K562 (cell line): ENCODE measurements at regions not wholly inside any gene's neighbourhood (a gene's known extent, or its start where the extent isn't known, plus 50 kb on each side); places are given as distances from the start of the nearest gene placed in this dataset.

Experiments
- CBFB ChIP-seq: sonication (generic); formaldehyde crosslinking; IDR thresholded peaks from 2 replicates; pipeline ENCODE4 v1.4.0; 2020; ENCODE audit warnings: mild to moderate bottlenecking, missing genetic modification reagents
- CTBP1 ChIP-seq: fragments of 450-650 bp; IDR thresholded peaks from 2 replicates; pipeline ENCODE4 v1.6.1; 2016; ENCODE audit warnings: borderline replicate concordance
- ELF1 ChIP-seq: fragments of 200-800 bp; sonication (Bioruptor generic); IDR thresholded peaks from 2 replicates; pipeline ENCODE4 v1.6.1; 2016; ENCODE audit warnings: missing genetic modification characterization, missing compliant biosample characterization
- PCBP2 ChIP-seq: fragments of 200-400 bp; formaldehyde crosslinking; IDR thresholded peaks from 2 replicates; pipeline ENCODE4 v1.6.1; 2018; ENCODE audit warnings: low read length, low read depth, mild to moderate bottlenecking, moderate library complexity; ENCODE audit not compliant: poor library complexity, severe bottlenecking
- TFAM ChIP-seq: fragments of 250-450 bp; sonication (Bioruptor Pico); conservative IDR thresholded peaks from 2 replicates; pipeline ENCODE4 v1.5.0; 2021; ENCODE audit warnings: mild to moderate bottlenecking, moderate library complexity
- ZKSCAN8 ChIP-seq: fragments of 200-800 bp; sonication (Bioruptor generic); IDR thresholded peaks from 2 replicates; pipeline ENCODE4 v1.6.1; 2016; ENCODE audit warnings: missing genetic modification characterization, missing compliant biosample characterization
- TF ChIP-seq, protein P1 (sequence below), 2 experiments: fragments of 450-650 bp; formaldehyde crosslinking in 1 of 2; IDR thresholded peaks; 2 replicates each; pipeline versions ENCODE4 v1.4.0 to v1.6.1; 2014 to 2020; ENCODE audit warnings: mild to moderate bottlenecking in 2 of 2, borderline replicate concordance in 1 of 2, low read depth in 1 of 2
- TF ChIP-seq, protein P2 (sequence below): IDR thresholded peaks from 2 replicates; pipeline ENCODE4 v1.6.1; 2014; ENCODE audit warnings: antibody characterized with exemption
- TF ChIP-seq, protein P3 (sequence below), 2 experiments: fragments of 450-650 bp; IDR thresholded peaks; 2 replicates each; pipeline ENCODE4 v1.6.1; 2016
- TF ChIP-seq, protein P4 (sequence below): sonication (generic); IDR thresholded peaks from 2 replicates; pipeline ENCODE4 v1.6.1; 2016
- TF ChIP-seq, protein P5 (sequence below), 2 experiments: fragments of 450-650 bp in 1 of 2; IDR thresholded peaks; 2 replicates each; pipeline ENCODE4 v1.6.1; 2011 to 2017; ENCODE audit warnings: low read depth in 2 of 2, antibody characterized with exemption in 1 of 2, borderline replicate concordance in 1 of 2, low read length in 1 of 2, mild to moderate bottlenecking in 1 of 2, mixed read lengths in 1 of 2; ENCODE audit not compliant: control insufficient read depth in 1 of 2

DNA sequence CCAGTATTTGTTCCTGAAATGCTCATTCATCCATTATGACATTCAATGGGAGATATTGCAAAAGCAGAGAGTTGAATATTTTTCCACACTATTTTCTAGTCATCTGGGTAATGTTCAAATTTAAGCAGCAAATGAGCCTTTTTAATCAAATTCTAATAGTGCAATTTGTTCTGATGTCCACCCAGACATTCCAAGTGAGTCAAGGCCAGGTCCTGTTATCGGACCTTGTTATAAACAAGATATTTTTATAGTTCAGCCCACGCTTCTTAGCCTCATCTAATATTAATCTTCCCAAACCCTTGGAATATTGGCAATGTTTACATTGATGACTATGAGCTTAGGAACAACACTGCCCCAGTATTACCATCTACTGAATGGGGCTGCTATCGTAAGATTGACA, 500.1 kb upstream of the PHF14 start (continued):
- TF ChIP-seq, protein P1, sequence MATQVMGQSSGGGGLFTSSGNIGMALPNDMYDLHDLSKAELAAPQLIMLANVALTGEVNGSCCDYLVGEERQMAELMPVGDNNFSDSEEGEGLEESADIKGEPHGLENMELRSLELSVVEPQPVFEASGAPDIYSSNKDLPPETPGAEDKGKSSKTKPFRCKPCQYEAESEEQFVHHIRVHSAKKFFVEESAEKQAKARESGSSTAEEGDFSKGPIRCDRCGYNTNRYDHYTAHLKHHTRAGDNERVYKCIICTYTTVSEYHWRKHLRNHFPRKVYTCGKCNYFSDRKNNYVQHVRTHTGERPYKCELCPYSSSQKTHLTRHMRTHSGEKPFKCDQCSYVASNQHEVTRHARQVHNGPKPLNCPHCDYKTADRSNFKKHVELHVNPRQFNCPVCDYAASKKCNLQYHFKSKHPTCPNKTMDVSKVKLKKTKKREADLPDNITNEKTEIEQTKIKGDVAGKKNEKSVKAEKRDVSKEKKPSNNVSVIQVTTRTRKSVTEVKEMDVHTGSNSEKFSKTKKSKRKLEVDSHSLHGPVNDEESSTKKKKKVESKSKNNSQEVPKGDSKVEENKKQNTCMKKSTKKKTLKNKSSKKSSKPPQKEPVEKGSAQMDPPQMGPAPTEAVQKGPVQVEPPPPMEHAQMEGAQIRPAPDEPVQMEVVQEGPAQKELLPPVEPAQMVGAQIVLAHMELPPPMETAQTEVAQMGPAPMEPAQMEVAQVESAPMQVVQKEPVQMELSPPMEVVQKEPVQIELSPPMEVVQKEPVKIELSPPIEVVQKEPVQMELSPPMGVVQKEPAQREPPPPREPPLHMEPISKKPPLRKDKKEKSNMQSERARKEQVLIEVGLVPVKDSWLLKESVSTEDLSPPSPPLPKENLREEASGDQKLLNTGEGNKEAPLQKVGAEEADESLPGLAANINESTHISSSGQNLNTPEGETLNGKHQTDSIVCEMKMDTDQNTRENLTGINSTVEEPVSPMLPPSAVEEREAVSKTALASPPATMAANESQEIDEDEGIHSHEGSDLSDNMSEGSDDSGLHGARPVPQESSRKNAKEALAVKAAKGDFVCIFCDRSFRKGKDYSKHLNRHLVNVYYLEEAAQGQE (IDR thresholded peaks at IDR 0.05; ENCODE audit: borderline replicate concordance) = no peak
- TF ChIP-seq, protein P1 (CRISPR knock-in tag; IDR thresholded peaks at IDR 0.05; ENCODE audit: low read depth) = no peak
- TF ChIP-seq PCBP2 = no peak
- TF ChIP-seq, protein P2, sequence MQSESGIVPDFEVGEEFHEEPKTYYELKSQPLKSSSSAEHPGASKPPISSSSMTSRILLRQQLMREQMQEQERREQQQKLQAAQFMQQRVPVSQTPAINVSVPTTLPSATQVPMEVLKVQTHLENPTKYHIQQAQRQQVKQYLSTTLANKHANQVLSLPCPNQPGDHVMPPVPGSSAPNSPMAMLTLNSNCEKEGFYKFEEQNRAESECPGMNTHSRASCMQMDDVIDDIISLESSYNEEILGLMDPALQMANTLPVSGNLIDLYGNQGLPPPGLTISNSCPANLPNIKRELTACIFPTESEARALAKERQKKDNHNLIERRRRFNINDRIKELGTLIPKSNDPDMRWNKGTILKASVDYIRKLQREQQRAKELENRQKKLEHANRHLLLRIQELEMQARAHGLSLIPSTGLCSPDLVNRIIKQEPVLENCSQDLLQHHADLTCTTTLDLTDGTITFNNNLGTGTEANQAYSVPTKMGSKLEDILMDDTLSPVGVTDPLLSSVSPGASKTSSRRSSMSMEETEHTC = no peak
- TF ChIP-seq, protein P3, sequence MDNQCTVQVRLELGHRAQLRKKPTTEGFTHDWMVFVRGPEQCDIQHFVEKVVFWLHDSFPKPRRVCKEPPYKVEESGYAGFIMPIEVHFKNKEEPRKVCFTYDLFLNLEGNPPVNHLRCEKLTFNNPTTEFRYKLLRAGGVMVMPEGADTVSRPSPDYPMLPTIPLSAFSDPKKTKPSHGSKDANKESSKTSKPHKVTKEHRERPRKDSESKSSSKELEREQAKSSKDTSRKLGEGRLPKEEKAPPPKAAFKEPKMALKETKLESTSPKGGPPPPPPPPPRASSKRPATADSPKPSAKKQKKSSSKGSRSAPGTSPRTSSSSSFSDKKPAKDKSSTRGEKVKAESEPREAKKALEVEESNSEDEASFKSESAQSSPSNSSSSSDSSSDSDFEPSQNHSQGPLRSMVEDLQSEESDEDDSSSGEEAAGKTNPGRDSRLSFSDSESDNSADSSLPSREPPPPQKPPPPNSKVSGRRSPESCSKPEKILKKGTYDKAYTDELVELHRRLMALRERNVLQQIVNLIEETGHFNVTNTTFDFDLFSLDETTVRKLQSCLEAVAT (IDR thresholded peaks at IDR 0.05) = no peak
- TF ChIP-seq, protein P4, sequence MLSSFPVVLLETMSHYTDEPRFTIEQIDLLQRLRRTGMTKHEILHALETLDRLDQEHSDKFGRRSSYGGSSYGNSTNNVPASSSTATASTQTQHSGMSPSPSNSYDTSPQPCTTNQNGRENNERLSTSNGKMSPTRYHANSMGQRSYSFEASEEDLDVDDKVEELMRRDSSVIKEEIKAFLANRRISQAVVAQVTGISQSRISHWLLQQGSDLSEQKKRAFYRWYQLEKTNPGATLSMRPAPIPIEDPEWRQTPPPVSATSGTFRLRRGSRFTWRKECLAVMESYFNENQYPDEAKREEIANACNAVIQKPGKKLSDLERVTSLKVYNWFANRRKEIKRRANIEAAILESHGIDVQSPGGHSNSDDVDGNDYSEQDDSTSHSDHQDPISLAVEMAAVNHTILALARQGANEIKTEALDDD = no peak
- TF ChIP-seq CBFB = no peak
- TF ChIP-seq ELF1 (tag) = no peak
- TF ChIP-seq CTBP1 = no peak
- TF ChIP-seq TFAM (CRISPR knock-in tag) = no peak
- no peak for TF ChIP-seq ZKSCAN8
- TF ChIP-seq, protein P5, sequence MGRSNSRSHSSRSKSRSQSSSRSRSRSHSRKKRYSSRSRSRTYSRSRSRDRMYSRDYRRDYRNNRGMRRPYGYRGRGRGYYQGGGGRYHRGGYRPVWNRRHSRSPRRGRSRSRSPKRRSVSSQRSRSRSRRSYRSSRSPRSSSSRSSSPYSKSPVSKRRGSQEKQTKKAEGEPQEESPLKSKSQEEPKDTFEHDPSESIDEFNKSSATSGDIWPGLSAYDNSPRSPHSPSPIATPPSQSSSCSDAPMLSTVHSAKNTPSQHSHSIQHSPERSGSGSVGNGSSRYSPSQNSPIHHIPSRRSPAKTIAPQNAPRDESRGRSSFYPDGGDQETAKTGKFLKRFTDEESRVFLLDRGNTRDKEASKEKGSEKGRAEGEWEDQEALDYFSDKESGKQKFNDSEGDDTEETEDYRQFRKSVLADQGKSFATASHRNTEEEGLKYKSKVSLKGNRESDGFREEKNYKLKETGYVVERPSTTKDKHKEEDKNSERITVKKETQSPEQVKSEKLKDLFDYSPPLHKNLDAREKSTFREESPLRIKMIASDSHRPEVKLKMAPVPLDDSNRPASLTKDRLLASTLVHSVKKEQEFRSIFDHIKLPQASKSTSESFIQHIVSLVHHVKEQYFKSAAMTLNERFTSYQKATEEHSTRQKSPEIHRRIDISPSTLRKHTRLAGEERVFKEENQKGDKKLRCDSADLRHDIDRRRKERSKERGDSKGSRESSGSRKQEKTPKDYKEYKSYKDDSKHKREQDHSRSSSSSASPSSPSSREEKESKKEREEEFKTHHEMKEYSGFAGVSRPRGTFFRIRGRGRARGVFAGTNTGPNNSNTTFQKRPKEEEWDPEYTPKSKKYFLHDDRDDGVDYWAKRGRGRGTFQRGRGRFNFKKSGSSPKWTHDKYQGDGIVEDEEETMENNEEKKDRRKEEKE (IDR thresholded peaks at IDR 0.05; ENCODE audit: borderline replicate concordance in 1 of 2, control insufficient read depth in 1 of 2, low read depth in 2 of 2, low read length in 1 of 2) = no peak
